GM18507 (cell line): ENCODE measurements at regions not wholly inside any gene's neighbourhood (a gene's known extent, or its start where the extent isn't known, plus 50 kb on each side); places are given as distances from the start of the nearest gene placed in this dataset.
"Not testable (repeated sequence)": the region's sequence is repeated elsewhere in the genome, so short reads cannot be mapped to it uniquely, and the experiment has no call there.

ENCODE experiments used
- DNase-seq: peaks from one replicate; pipeline ENCODE4 v3.0.0; 2011; ENCODE audit warnings: low read depth; ENCODE audit not compliant: insufficient read length; ENCODE audit errors: extremely low spot score
- FAIRE-seq: peaks from 2 replicates; lab custom pipeline; 2011; peaks lifted over from hg19 to GRCh38; lab: Jason Lieb, UNC

DNA sequence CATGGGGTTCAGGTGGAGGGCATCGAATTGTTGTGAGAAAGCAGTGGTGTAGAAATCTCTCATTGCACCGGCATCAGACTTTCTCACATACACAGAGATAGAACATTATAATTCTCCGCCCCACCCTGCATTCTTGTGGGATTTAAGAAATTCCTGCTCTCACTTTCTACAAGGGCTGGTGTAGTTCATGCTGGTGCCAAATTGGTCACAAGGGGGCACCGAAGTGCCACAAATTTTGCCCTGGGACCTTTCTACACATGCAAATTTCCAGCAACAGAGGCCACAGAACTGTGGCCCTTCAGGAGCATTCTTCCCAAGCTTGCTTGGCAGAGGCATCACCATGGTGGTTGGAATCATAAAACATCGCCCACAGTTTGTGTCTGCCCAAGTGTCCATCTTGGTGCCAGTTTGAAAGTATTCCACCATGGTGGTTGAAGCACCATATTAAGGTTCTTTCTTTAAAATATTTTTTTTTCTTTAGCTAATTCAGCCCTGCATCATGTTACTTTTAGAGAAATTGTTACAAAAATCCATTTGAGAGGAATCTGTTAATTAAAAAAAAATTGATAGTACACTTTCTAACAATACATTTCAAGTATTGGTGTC lies 521.2 kb upstream of the FANCL start:
- no peak for FAIRE-seq

DNA sequence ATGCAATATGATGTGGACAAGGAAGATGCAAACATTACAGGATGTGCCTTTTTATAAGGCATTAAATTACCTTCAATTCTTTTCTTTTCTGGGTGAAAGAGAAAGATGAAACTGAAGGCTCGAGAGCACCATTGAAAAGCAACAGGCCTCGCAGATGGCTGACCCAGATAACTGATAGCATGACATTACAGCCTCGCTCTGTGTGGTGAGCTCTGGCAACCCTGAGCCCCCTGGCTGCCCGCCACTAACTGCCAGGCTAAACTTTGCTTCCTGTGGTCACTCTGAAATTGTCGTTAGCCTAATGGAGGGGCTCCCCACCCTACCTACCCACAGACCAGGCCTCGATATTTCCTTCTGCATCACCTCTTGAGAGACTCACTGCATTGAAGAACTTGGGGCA lies 516.8 kb upstream of the FANCL start:
- DNase-seq, result no peak
- no peak for FAIRE-seq

More for the DNA sequence above, 521.2 kb upstream of the FANCL start:
- no peak for DNase-seq

DNA sequence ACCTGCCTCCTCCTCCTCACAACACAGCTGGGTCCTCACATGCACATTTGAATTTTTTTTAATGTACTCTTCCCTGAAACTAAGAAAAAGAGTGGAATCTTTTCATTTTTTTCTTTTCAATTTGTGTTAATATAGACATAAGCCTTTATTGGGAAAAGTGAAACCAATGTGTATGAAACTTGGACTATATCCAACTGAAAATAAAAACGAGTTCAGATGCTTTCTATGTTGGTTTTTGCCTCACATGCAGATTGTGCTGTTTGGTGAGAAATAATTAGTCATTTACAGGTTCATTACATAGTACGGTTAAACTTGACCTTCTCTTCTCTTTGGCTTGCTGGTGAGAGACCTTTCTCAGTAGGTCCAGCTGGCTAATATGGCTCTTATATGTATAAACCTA lies 515.2 kb upstream of the FANCL start:
- DNase-seq, result no peak
- FAIRE-seq, result no peak

- not testable (repeated sequence) for DNase-seq, FAIRE-seq
Measured at GRCh38 chr2:58752507-58752906, 511.4 kb upstream of the FANCL start.

DNA sequence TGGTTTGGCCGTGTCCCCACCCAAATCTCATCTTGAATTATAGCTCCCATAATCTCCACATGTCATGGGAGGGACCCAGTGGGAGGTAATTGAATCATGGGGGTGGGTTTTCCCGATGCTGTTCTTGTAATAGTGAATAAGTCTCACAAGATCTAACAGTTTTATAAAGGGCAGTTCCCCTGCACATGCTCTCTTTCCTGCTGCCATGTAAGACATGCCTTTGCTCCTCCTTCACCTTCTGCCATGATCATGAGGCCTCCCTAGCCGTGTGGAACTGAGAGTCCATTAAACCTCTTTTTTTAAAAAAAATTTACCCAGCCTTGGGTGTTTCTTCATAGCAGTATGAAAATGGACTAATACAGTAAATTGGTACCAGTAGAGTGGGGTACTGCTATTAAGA lies 510.6 kb upstream of the FANCL start:
- FAIRE-seq, DNase-seq: not testable (repeated sequence)

DNA sequence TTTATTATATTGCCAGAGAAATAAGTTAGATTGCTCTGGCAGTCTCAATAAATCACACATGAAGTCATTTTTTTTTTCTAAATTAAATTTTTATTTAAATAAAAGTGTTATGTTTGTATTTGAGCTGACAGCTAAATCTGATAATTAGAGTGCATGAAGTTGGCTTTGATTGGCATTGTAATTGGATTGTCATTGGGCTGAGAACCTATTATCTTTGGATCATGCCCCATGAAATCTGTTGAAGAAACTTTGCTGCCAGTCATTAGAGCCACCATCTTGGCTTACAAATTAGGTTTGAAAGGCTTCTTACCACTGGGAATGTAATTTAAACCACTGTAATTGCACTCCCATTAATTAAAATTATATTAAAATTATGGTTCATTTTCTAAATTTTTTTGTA lies 507.9 kb upstream of the FANCL start:
- FAIRE-seq (no peak), DNase-seq (no peak)

DNA sequence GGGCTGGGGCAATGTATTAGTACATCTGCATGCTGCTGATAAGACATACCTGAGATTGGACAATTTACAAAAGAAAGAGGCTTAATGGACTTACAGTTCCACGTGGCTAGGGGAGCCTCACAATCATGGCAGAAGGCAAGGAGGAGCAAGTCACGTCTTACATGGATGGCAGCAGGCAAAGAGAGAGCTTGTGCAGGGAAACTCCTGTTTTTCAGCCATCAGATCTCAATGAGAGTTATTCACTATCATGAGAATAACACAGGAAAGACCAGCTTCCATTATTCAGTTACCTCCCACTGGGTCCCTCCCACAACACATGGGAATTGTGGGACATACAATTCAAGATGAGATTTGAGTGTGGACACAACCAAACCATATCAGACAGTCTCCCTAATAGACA lies 504.2 kb upstream of the FANCL start:
- not testable (repeated sequence) for DNase-seq, FAIRE-seq

GRCh38 chr2:58740426-58740825 lies 499.3 kb upstream of the FANCL start:
- DNase-seq (no peak), FAIRE-seq (no peak)

DNA sequence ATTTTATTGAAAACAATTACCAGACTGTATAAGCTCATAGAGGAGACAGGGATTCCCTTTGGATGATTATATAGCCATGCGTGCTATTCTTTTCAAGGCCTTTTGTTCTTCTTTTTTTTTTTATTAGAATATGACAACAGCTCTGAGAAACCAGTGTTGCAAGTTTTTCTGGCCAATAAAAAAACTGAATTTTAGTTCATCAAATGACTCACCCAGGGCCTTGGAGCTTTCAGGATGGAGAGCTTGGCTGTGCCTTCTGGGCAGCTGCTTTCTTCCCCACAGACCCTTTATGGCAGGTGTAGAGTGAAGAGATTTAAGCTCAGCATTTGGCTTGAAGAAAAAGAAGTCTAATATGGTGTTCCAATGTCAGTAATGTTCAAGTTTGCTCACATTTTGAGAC lies 497.9 kb upstream of the FANCL start:
- FAIRE-seq (no peak), DNase-seq (no peak)

DNA sequence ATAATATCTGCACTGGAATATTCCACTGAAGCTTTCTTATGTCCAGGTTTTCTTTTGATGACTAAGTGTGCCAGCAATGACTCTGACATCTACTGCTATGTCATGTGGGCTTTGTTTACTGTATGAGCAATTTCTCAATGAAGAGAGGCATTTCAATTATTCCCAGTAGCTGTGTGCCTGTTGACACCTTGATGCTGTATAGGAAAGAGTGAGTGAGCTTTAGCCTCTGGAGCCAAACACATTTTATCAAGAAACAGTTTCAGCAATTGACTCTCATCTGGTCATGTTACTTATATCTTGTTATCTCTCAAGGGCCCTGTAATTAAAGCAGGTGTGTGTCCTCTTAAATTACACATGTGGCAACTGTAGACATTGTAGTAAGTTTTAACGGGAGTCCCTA lies 493.2 kb upstream of the FANCL start:
- DNase-seq (no peak), FAIRE-seq (no peak)

DNA sequence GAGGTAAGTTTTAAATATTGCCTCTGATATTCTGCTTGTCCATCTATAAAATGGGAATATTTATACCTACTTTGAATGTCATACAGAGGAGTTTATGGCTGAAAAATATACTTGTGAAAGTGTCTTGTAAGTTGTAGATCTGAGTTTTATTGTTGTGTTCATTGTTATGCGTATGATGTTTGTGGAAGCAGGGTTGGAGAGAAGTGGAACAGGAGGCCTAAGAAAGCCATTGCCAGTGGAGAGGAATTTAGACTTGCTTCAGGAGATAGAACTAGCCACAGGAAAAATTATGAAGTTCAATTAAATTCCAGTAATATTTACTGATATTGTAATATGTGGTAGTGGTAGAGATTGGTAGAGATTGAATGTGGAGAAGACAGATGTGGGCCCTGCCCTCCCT lies 491.9 kb upstream of the FANCL start:
- DNase-seq (no peak), FAIRE-seq (no peak)

DNA sequence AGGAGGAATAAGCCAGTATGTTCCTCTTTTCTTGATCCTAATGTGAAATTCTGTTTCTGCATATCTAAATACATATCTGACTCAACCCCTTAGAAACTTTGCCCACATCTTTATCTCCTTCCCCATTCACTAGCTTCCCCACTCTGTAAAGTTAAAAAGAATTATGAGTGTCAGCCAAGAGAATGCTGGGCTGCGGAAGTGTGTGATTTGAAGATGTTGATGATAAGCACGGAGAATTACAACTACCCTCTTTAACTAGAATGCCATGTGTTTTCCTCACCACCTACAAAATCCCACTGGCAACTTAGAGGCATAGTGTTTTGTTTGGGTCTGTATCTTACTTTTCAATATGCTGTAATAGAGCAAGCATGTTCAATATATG lies 490.4 kb upstream of the FANCL start:
- FAIRE-seq (no peak), DNase-seq (no peak)

DNA sequence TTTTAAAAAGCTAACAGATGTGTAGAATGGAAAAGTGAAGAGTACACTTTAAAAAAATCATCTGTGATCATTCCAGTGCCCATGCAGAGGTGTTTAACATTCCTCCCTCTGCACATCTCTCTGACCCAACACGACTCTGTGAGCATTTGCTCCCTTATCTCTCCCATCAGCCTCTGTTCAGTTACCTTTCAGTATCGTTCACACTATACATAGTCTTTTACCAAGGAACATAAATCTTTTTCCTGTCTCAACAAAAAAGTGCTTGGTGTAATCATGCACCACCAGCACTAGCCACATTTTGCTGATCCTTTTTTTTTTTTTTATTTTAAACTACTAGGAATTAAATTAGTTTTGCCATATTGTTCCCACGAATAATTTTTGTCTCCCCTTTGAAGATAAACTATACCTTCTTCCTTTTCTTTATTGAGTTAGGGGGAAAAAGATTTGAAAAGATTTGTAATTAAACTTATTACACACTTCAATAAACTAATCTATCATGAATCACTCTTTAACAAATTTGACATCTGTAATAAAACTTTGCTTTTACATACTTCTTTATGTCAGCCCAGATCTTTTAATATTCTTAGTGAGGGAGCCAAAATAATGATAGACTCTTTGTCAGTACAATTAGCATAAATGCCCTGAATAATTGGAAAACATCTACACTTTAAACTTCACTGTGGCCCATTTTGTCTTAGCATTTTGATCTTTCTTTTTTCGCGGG lies 489.8 kb upstream of the FANCL start:
- FAIRE-seq (no peak), DNase-seq (no peak)

GRCh38 chr2:58727981-58728656 lies 487.0 kb upstream of the FANCL start:
- FAIRE-seq, result no peak
- no peak for DNase-seq

DNA sequence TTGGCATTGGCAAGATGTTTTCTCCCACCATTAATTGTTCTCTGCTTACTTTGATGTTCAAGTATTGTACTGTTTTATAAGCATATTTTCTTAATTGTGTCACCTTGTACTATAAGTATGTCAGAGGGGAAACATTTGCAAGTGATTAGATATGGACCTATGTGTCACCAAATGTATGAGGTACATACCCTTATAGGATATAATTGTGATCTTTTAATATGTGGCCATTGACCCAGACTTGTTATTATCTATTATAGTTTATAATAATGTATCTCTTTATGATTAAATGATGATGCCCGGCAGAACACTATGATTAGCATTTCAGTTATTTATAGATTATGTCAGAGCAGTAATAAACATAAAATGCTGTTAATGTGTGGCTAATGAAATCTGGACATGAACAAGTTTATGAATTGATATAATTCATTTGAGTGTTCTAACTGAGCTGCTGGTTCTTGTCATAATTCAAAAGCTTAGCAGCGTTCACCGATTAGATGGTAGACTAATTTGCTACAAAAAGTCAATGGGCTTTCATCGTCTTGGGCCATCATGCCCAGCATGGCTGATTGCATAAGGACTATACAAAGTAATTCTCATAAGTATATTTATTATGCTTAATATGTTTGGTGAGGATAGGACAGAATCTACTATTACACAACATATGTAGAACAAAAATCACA lies 480.9 kb upstream of the FANCL start:
- FAIRE-seq (no peak), DNase-seq (no peak)

- no peak for FAIRE-seq
- no peak for DNase-seq
Measured at GRCh38 chr2:58720770-58721697, 479.9 kb upstream of the FANCL start.

- DNase-seq, result no peak
- no peak for FAIRE-seq
Measured at GRCh38 chr2:58720033-58720769, 479.1 kb upstream of the FANCL start.

- FAIRE-seq (no peak), DNase-seq (no peak)
Measured at GRCh38 chr2:58715344-58715743, 474.2 kb upstream of the FANCL start.

DNA sequence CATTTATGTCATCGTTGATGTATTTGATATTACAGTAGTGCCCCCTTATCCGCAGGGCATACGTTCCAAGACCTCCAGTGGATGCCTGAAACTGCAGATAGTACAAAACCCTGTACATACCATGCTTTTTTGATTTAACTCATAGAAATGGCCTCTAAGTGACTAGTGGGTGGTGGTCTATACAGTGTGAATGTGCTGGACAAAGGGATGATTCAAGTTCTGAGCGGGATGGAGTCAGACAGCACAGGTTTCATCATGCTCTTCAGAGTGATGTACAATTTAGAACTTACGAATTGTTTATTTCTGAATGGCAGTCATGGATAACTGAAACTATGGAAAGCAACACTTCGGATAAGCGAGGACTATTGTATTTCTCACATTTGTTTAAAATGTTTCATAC lies 473.1 kb upstream of the FANCL start:
- no peak for FAIRE-seq
- no peak for DNase-seq
